ENCODE measurements at regions not wholly inside any gene's neighbourhood (a gene's known extent, or its start where the extent isn't known, plus 50 kb on each side); places are given as distances from the start of the nearest gene placed in this dataset.

DNA sequence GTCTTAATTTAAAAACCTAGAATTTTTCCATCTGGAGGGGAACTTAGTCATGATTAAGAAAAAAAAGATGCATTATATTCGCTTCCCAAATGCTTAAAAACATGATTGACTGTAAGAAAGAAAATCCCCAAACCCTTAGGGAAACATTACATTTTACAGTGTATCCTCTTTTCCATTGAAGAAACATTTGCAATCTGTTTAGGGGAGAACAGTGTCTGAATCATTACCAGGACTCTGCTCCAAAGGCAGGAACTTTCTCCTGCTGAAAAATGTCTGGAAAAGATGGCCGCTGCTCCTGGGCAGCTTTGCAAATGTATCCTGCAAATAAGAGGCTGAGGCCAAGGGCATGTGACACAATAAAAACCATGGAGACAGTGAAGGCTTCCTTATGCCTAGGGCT, 173.7 kb downstream of the BUB3 start:
- Histone ChIP-seq H3K9me3 (no peaks in the 10 kb centered on the region), H3K36me3 (no peaks in the 10 kb centered on the region), H3K27ac (no peak overlapping the region), H3K4me1 (no peaks in the 10 kb centered on the region), H3K4me3 (no peak overlapping the region), H3K27me3 (no peaks in the 10 kb centered on the region)
- DNase-seq = no peak
- intact Hi-C loops (cut with DNase I) = no loop called here
- no peak for TF ChIP-seq POLR2A (IDR thresholded peaks at IDR 0.05)
- 60 to 68% methylated on average over 2 of the region's 2 CpGs for WGBS, 2 donors

DNA sequence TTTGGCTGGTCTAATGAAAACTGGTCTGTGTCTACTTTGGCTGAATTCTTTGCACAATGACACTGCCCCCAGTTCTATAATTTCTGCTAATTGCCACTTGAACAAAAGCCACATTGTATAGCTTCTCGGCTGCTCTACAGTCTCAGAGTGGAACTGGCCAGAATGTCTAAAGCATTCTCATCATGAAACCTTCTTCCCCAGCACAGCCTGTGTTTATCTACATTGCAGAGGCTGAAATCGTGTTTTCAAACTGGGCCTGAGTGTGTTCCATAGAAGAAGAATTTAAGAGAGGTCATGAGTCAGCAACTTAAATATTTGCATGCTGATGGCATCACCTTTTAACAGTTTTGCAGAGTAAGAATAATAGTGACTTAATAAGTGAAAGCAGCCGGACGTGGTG, 177.2 kb downstream of the BUB3 start:
- 70 to 77% methylated on average over 4 of the region's 4 CpGs for WGBS, 2 donors
- Histone ChIP-seq H3K27ac (no peak overlapping the region), H3K27me3 (no peaks in the 10 kb centered on the region), H3K36me3 (no peaks in the 10 kb centered on the region), H3K9me3 (no peaks in the 10 kb centered on the region), H3K4me3 (no peak overlapping the region), H3K4me1 (no peaks in the 10 kb centered on the region)
- no peak for DNase-seq
- intact Hi-C loops (cut with DNase I) = no loop called here
- TF ChIP-seq, protein P1, sequence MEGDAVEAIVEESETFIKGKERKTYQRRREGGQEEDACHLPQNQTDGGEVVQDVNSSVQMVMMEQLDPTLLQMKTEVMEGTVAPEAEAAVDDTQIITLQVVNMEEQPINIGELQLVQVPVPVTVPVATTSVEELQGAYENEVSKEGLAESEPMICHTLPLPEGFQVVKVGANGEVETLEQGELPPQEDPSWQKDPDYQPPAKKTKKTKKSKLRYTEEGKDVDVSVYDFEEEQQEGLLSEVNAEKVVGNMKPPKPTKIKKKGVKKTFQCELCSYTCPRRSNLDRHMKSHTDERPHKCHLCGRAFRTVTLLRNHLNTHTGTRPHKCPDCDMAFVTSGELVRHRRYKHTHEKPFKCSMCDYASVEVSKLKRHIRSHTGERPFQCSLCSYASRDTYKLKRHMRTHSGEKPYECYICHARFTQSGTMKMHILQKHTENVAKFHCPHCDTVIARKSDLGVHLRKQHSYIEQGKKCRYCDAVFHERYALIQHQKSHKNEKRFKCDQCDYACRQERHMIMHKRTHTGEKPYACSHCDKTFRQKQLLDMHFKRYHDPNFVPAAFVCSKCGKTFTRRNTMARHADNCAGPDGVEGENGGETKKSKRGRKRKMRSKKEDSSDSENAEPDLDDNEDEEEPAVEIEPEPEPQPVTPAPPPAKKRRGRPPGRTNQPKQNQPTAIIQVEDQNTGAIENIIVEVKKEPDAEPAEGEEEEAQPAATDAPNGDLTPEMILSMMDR (IDR thresholded peaks at IDR 0.05) = no peak
- no peak for TF ChIP-seq POLR2A (IDR thresholded peaks at IDR 0.05)

- H3K27ac ChIP-seq = no peak overlapping the region
- no peaks in the 10 kb centered on the region for H3K27me3 ChIP-seq
- no peaks in the 10 kb centered on the region for H3K4me1 ChIP-seq
- H3K4me3 ChIP-seq = no peak overlapping the region
- no peaks in the 10 kb centered on the region for H3K36me3 ChIP-seq
- DNase-seq = no peak
- no peak for TF ChIP-seq POLR2A (IDR thresholded peaks at IDR 0.05)
- TF ChIP-seq, protein P1 (IDR thresholded peaks at IDR 0.05) = no peak
- H3K9me3 ChIP-seq = no peaks in the 10 kb centered on the region
- intact Hi-C loops (cut with DNase I) = no loop called here
- WGBS, 2 donors = 90 to 100% methylated on average over 1 of the region's 1 CpG
These were observed 192.4 kb downstream of the BUB3 start for GRCh38 chr10:123346581-123346980.

GRCh38 chr10:123348691-123349572, 194.7 kb downstream of the BUB3 start:
- Histone ChIP-seq H3K27me3 (no peaks in the 10 kb centered on the region), H3K36me3 (no peaks in the 10 kb centered on the region), H3K4me1 (no peaks in the 10 kb centered on the region), H3K9me3 (no peaks in the 10 kb centered on the region), H3K4me3 (no peak overlapping the region), H3K27ac (no peak overlapping the region)
- WGBS, 2 donors = 84 to 85% methylated on average over 16 to 19 of the region's 19 CpGs
- no peak for TF ChIP-seq POLR2A (IDR thresholded peaks at IDR 0.05)
- TF ChIP-seq, protein P1 (IDR thresholded peaks at IDR 0.05) = no peak
- DNase-seq = no peak
- intact Hi-C loops (cut with DNase I) = no loop called here

GRCh38 chr10:123351715-123352114, 197.5 kb downstream of the BUB3 start:
- DNase-seq = no peak
- Histone ChIP-seq H3K27me3 (no peaks in the 10 kb centered on the region), H3K4me1 (peaks cover 0 to 5% (median 0%) of the 10 kb centered on the region in 3 donors), H3K9me3 (no peaks in the 10 kb centered on the region), H3K4me3 (no peak overlapping the region), H3K27ac (no peak overlapping the region), H3K36me3 (no peaks in the 10 kb centered on the region)
- no peak for TF ChIP-seq POLR2A (IDR thresholded peaks at IDR 0.05)
- TF ChIP-seq, protein P1 (IDR thresholded peaks at IDR 0.05) = no peak
- intact Hi-C loops (cut with DNase I) = no loop called here
- WGBS, 2 donors = 73 to 93% methylated on average over 11 to 16 of the region's 17 CpGs

Data from esophagus squamous epithelium (tissue), 5 donors.